ENCODE measurements at regions not wholly inside any gene's neighbourhood (a gene's known extent, or its start where the extent isn't known, plus 50 kb on each side); places are given as distances from the start of the nearest gene placed in this dataset.

DNA sequence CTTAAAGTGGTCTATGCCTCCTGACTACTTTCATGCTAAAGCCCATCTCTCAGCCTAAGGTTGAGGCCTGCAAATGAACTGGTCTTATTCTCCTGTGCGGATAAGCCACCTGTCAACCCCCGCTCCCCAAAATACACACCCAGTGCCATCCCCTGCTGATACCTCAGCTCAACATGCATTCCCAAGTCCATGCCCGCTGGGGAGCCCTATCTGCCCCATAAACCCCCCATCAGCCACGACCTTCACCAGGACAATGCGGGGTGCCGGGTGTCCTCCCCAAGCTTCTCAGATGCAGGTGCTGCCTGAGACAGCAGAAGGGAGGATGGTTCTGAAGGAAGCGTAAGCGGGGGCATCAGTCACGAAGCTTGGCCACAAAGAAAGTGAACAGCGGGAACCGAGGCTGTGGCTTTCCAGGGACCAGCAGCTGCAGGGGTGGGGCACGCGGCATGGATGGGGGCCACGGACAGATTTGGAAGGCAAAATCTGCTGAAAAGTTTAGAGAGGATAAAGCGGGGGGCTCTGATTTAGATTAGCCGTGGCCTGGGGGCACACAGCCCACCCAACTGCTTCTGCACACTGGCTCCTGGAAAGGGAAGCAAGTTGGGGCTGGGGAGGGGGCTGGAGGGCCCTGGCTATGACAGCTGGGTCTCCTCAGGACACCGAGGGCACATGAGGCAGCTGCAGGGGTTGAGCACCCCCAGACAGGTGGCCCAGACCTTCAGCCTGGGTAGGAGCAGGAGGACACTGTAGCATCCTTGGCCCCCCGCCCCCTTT is 1391.9 kb downstream of the TBC1D22A start (continued):
- TF ChIP-seq, protein P1, sequence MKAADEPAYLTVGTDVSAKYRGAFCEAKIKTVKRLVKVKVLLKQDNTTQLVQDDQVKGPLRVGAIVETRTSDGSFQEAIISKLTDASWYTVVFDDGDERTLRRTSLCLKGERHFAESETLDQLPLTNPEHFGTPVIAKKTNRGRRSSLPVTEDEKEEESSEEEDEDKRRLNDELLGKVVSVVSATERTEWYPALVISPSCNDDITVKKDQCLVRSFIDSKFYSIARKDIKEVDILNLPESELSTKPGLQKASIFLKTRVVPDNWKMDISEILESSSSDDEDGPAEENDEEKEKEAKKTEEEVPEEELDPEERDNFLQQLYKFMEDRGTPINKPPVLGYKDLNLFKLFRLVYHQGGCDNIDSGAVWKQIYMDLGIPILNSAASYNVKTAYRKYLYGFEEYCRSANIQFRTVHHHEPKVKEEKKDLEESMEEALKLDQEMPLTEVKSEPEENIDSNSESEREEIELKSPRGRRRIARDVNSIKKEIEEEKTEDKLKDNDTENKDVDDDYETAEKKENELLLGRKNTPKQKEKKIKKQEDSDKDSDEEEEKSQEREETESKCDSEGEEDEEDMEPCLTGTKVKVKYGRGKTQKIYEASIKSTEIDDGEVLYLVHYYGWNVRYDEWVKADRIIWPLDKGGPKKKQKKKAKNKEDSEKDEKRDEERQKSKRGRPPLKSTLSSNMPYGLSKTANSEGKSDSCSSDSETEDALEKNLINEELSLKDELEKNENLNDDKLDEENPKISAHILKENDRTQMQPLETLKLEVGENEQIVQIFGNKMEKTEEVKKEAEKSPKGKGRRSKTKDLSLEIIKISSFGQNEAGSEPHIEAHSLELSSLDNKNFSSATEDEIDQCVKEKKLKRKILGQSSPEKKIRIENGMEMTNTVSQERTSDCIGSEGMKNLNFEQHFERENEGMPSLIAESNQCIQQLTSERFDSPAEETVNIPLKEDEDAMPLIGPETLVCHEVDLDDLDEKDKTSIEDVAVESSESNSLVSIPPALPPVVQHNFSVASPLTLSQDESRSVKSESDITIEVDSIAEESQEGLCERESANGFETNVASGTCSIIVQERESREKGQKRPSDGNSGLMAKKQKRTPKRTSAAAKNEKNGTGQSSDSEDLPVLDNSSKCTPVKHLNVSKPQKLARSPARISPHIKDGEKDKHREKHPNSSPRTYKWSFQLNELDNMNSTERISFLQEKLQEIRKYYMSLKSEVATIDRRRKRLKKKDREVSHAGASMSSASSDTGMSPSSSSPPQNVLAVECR (CRISPR knock-in tag; IDR thresholded peaks at IDR 0.05; ENCODE audit: borderline replicate concordance) = no peak
- TF ChIP-seq HOXD1 (CRISPR knock-in tag; IDR thresholded peaks at IDR 0.05) = no peak
- no peak for TF ChIP-seq ZFP37 (CRISPR knock-in tag; IDR thresholded peaks at IDR 0.05; ENCODE audit: borderline replicate concordance)
- no peak for TF ChIP-seq FLYWCH1 (CRISPR knock-in tag; IDR thresholded peaks at IDR 0.05)

DNA sequence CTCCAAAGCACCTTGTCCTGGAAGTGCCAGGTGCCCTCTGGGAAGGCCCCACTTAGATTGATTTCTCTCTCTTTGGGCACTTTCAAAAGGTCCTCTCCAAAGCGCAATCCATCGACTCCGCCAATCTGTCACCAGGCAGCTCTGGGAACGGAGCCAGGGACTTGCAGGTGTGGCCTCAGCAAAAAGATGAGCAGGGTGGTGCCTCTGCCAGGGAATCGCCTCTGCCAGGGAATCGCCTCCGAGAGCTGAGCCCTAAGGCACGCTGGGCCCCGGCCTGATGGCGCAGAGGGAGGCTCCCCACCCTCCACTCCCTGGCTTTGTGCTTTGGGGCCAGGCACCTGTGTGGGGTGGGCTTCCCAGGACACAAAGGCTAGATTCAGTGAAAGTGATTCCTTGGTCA is 1391.3 kb downstream of the TBC1D22A start:
- Histone ChIP-seq H4K20me1 (ENCODE audit: insufficient read depth, low read length) (no peaks in the 10 kb centered on the region), H3K4me2 (ENCODE audit: low read depth, low read length) (no peak overlapping the region), H3K27ac (ENCODE audit: extremely low read length, insufficient read depth, low read length) (no peak overlapping the region), H3K79me2 (ENCODE audit: insufficient read depth, low read length) (no peaks in the 10 kb centered on the region), H3K4me3 (replicated peaks in 1 of 3; ENCODE audit: insufficient read depth in 1 of 3, low read depth in 2 of 3, low read length in 3 of 3) (no peak overlapping the region), H3K4me1 (ENCODE audit: insufficient read depth, low read length) (no peaks in the 10 kb centered on the region), H3K36me3 (replicated peaks in 1 of 2; ENCODE audit: control insufficient read depth in 1 of 2, insufficient read depth in 2 of 2, low read length in 2 of 2) (no peaks in the 10 kb centered on the region), H3K27me3 (ENCODE audit: control insufficient read depth in 1 of 2, insufficient read depth in 2 of 2, low read length in 2 of 2) (peaks cover 3 to 34% of the 10 kb centered on the region in 2 experiments; a peak in 4 of 5 replicates), H3K9ac (ENCODE audit: insufficient read depth, low read depth, low read length) (no peak overlapping the region), H3K9me3 (ENCODE audit: low read length) (no peaks in the 10 kb centered on the region), H2AFZ (ENCODE audit: low read length) (no peak overlapping the region)
- in situ Hi-C loops (cut with HindIII; ENCODE audit: extremely low pct_ligation_motif_present, low pct_unique_long_range_greater_than_20kb) = no loop called here
- WGBS (ENCODE audit: low lambda C conversion rate) = 13% methylated on average over 4 of the region's 10 CpGs
- ATAC-seq (no peak), DNase-seq (ENCODE audit: low spot score) (no peak), FAIRE-seq (no peak)
- no peak for TF ChIP-seq POLR2A (IDR thresholded peaks at IDR 0.05; ENCODE audit: insufficient read depth in 1 of 2, low read depth in 2 of 2, low read length in 2 of 2)
- TF ChIP-seq ZNF235 (CRISPR knock-in tag; IDR thresholded peaks at IDR 0.05; ENCODE audit: borderline replicate concordance) = no peak
- no peak for TF ChIP-seq HMGA1 (CRISPR knock-in tag; conservative IDR thresholded peaks at IDR 0.05)
- TF ChIP-seq XRCC5 (optimal IDR thresholded peaks at IDR 0.05; ENCODE audit: low read length) = no peak
- no peak for TF ChIP-seq KDM6A (CRISPR knock-in tag; IDR thresholded peaks at IDR 0.05; ENCODE audit: low read depth)
- TF ChIP-seq, protein P2, sequence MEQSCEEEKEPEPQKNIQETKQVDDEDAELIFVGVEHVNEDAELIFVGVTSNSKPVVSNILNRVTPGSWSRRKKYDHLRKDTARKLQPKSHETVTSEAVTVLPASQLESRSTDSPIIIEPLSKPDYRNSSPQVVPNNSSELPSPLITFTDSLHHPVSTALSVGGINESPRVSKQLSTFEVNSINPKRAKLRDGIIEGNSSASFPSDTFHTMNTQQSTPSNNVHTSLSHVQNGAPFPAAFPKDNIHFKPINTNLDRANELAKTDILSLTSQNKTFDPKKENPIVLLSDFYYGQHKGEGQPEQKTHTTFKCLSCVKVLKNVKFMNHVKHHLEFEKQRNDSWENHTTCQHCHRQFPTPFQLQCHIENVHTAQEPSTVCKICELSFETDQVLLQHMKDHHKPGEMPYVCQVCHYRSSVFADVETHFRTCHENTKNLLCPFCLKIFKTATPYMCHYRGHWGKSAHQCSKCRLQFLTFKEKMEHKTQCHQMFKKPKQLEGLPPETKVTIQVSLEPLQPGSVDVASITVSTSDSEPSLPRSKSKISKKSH (CRISPR knock-in tag; IDR thresholded peaks at IDR 0.05; ENCODE audit: borderline replicate concordance) = no peak
- TF ChIP-seq DNMT3B (CRISPR knock-in tag; conservative IDR thresholded peaks at IDR 0.05) = no peak
- no peak for TF ChIP-seq CERS6 (CRISPR knock-in tag; IDR thresholded peaks at IDR 0.05)
- TF ChIP-seq POLR2G (IDR thresholded peaks at IDR 0.05; ENCODE audit: low read depth, low read length) = no peak
- TF ChIP-seq NCOA5 (CRISPR knock-in tag; IDR thresholded peaks at IDR 0.05) = no peak
- ChIA-PET POLR2A (no interaction called here), CTCF (ENCODE audit: low intra/inter-chr PET ratio, low total read pairs) (no interaction called here)
- intact Hi-C loops (cut with micrococcal nuclease; ENCODE audit: unreplicated experiment) = no loop called here
- no TSS peak for BruUV-seq (replicated peaks)

All from HepG2 (cell line).